T-helper 22 cell (primary cell): ENCODE measurements at regions not wholly inside any gene's neighbourhood (a gene's known extent, or its start where the extent isn't known, plus 50 kb on each side); places are given as distances from the start of the nearest gene placed in this dataset.
"Not testable (repeated sequence)": the region's sequence is repeated elsewhere in the genome, so short reads cannot be mapped to it uniquely, and the experiment has no call there.

Source experiments
- DNase-seq: peaks from one replicate; pipeline ENCODE4 v3.0.0-alpha.2; 2020; ENCODE audit warnings: low read depth

GRCh38 chr1:199449221-199449620 is 578.3 kb upstream of the NR5A2 start:
- DNase-seq = no peak

GRCh38 chr1:199449681-199450080 is 577.8 kb upstream of the NR5A2 start:
- no peak for DNase-seq

- DNase-seq = no peak
These were observed 574.9 kb upstream of the NR5A2 start for GRCh38 chr1:199452627-199453026.

GRCh38 chr1:199453723-199454122 is 573.8 kb upstream of the NR5A2 start:
- no peak for DNase-seq

GRCh38 chr1:199460933-199461332 is 566.6 kb upstream of the NR5A2 start:
- no peak for DNase-seq

- DNase-seq = no peak
These were observed 563.9 kb upstream of the NR5A2 start for GRCh38 chr1:199463521-199464127.

GRCh38 chr1:199466961-199467360 is 560.5 kb upstream of the NR5A2 start:
- DNase-seq = no peak

- DNase-seq = no peak
These were observed 555.5 kb upstream of the NR5A2 start for GRCh38 chr1:199472018-199472417.

GRCh38 chr1:199472978-199473377 is 554.5 kb upstream of the NR5A2 start:
- DNase-seq = no peak

- DNase-seq = no peak
These were observed 552.8 kb upstream of the NR5A2 start for GRCh38 chr1:199474738-199475137.

GRCh38 chr1:199482426-199482825 is 545.1 kb upstream of the NR5A2 start:
- no peak for DNase-seq

GRCh38 chr1:199489594-199489993 is 537.9 kb upstream of the NR5A2 start:
- no peak for DNase-seq

- DNase-seq = no peak
These were observed 536.6 kb upstream of the NR5A2 start for GRCh38 chr1:199490769-199491527.

- no peak for DNase-seq
These were observed 532.1 kb upstream of the NR5A2 start for GRCh38 chr1:199495432-199495831.

- not testable (repeated sequence) for DNase-seq
These were observed 528.7 kb upstream of the NR5A2 start for GRCh38 chr1:199498802-199499201.

GRCh38 chr1:199508072-199508471 is 519.4 kb upstream of the NR5A2 start:
- DNase-seq = no peak

- no peak for DNase-seq
These were observed 518.9 kb upstream of the NR5A2 start for GRCh38 chr1:199508653-199509052.

- DNase-seq = no peak
These were observed 518.1 kb upstream of the NR5A2 start for GRCh38 chr1:199509456-199509855.

GRCh38 chr1:199510314-199510713 is 517.2 kb upstream of the NR5A2 start:
- DNase-seq = no peak

- no peak for DNase-seq
These were observed 515.3 kb upstream of the NR5A2 start for GRCh38 chr1:199512037-199512710.

- DNase-seq = no peak
These were observed 512.2 kb upstream of the NR5A2 start for GRCh38 chr1:199515261-199515660.

GRCh38 chr1:199522338-199522737 is 505.2 kb upstream of the NR5A2 start:
- no peak for DNase-seq

GRCh38 chr1:199522936-199523335 is 504.6 kb upstream of the NR5A2 start:
- no peak for DNase-seq
